Osteocyte (in vitro differentiated cells): ENCODE measurements at regions not wholly inside any gene's neighbourhood (a gene's known extent, or its start where the extent isn't known, plus 50 kb on each side); places are given as distances from the start of the nearest gene placed in this dataset.

Experiments used
- DNase-seq: peaks from one replicate; pipeline ENCODE4 v3.0.0; 2021; ENCODE audit warnings: mixed read lengths; ENCODE audit not compliant: unreplicated experiment; ENCODE audit errors: extremely low spot score
- H3K27ac Mint-ChIP-seq: one replicate; pipeline ENCODE4 v1.8.0; 2021; ENCODE audit warnings: mild to moderate bottlenecking, mixed read lengths; ENCODE audit not compliant: unreplicated experiment
- H3K27me3 Mint-ChIP-seq: one replicate; pipeline ENCODE4 v1.8.0; 2021; ENCODE audit warnings: mixed read lengths; ENCODE audit not compliant: unreplicated experiment
- H3K36me3 Mint-ChIP-seq: one replicate; pipeline ENCODE4 v1.8.0; 2021; ENCODE audit warnings: mixed read lengths; ENCODE audit not compliant: unreplicated experiment
- H3K4me1 Mint-ChIP-seq: one replicate; pipeline ENCODE4 v1.8.0; 2021; ENCODE audit warnings: mixed read lengths; ENCODE audit not compliant: unreplicated experiment
- H3K4me3 Mint-ChIP-seq: one replicate; pipeline ENCODE4 v1.8.0; 2021; ENCODE audit warnings: mild to moderate bottlenecking, moderate library complexity, mixed read lengths; ENCODE audit not compliant: unreplicated experiment
- H3K9me3 Mint-ChIP-seq: one replicate; pipeline ENCODE4 v1.8.0; 2021; ENCODE audit warnings: mixed read lengths; ENCODE audit not compliant: unreplicated experiment
- TF ChIP-seq, protein P1 (sequence below): fragments of 200-600 bp; sonication (generic); IDR thresholded peaks from 2 replicates; pipeline ENCODE4 v1.5.0; 2021; ENCODE audit warnings: antibody characterized with exemption, mild to moderate bottlenecking, moderate library complexity

DNA sequence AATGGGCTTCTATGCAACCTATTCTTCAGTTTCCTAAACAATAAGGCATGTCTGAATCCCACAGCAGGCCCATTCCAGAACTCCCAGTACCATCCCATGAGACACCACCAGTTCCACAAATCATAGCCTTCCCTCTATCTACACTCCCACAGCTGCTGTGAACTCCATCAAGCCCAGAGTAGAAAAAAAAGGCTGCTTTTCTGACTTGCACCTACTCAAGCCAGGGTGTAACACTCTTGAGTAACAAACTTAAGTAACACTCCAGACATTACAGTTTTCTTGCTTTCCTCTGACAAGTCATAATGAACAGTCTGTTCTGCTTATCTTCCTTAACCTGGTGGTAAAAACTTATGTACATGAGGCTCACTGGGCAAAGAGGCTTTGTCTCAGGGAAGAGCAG lies 283.1 kb downstream of the NFKBIZ start:
- Mint-ChIP-seq H3K9me3 (no peaks in the 10 kb centered on the region), H3K36me3 (no peaks in the 10 kb centered on the region), H3K4me3 (no peak overlapping the region), H3K4me1 (peaks cover 11% of the 10 kb centered on the region), H3K27me3 (no peaks in the 10 kb centered on the region), H3K27ac (no peak overlapping the region)
- TF ChIP-seq, protein P1, sequence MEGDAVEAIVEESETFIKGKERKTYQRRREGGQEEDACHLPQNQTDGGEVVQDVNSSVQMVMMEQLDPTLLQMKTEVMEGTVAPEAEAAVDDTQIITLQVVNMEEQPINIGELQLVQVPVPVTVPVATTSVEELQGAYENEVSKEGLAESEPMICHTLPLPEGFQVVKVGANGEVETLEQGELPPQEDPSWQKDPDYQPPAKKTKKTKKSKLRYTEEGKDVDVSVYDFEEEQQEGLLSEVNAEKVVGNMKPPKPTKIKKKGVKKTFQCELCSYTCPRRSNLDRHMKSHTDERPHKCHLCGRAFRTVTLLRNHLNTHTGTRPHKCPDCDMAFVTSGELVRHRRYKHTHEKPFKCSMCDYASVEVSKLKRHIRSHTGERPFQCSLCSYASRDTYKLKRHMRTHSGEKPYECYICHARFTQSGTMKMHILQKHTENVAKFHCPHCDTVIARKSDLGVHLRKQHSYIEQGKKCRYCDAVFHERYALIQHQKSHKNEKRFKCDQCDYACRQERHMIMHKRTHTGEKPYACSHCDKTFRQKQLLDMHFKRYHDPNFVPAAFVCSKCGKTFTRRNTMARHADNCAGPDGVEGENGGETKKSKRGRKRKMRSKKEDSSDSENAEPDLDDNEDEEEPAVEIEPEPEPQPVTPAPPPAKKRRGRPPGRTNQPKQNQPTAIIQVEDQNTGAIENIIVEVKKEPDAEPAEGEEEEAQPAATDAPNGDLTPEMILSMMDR: no peak
- no peak for DNase-seq

DNA sequence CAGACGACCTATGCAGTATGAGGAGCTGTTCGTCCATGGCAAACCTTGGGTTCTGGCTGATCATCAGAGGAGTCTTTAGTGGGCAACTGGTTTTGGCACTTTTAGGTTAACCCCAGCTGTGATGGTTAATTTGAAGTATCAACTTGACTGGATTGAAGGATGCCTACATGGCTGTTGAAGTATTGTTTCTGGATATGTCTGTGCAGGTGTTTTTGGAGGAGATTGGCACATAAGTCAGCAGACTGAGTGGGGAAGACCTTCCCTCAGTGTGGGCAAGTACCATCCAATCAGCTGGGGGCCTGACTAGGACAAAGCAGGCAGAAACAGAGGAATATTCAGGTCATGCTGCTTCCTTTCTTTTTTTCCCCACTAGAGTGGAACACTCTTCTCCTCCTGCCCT lies 284.1 kb downstream of the NFKBIZ start:
- Mint-ChIP-seq H3K9me3 (no peaks in the 10 kb centered on the region), H3K36me3 (no peaks in the 10 kb centered on the region), H3K27ac (no peak overlapping the region), H3K27me3 (no peaks in the 10 kb centered on the region), H3K4me3 (no peak overlapping the region), H3K4me1 (peaks cover 11% of the 10 kb centered on the region)
- no peak for DNase-seq
- TF ChIP-seq, protein P1: no peak

GRCh38 chr3:102135316-102135715 lies 286.0 kb downstream of the NFKBIZ start:
- no peak for DNase-seq
- Mint-ChIP-seq H3K4me1 (peaks cover 3% of the 10 kb centered on the region), H3K27ac (no peak overlapping the region), H3K9me3 (no peaks in the 10 kb centered on the region), H3K27me3 (no peaks in the 10 kb centered on the region), H3K36me3 (no peaks in the 10 kb centered on the region), H3K4me3 (no peak overlapping the region)
- TF ChIP-seq, protein P1: no peak

GRCh38 chr3:102136183-102136582 lies 286.9 kb downstream of the NFKBIZ start:
- Mint-ChIP-seq H3K27me3 (no peaks in the 10 kb centered on the region), H3K4me3 (no peak overlapping the region), H3K4me1 (no peaks in the 10 kb centered on the region), H3K27ac (no peak overlapping the region), H3K36me3 (no peaks in the 10 kb centered on the region), H3K9me3 (no peaks in the 10 kb centered on the region)
- TF ChIP-seq, protein P1: no peak
- no peak for DNase-seq

DNA sequence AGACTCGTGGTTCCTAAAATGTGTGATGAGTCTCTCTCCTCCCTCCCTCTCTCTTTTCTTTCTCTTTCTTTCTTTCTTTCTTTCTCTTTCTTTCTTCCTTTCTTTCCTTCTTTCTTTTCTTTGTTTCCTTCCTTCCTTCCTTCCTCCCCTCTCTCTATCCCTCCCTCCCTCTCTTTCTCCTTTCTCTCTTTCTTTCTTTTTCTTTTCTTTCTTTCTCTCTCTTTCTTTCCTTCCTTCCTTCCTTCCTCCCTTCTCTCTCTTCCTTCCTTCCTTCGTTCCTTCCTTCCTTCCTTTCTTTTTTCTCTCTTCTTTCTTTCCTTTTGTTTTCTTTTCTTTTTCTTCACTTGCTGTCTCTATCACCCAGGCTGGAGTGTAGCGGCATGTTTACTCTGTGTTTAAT lies 290.8 kb downstream of the NFKBIZ start:
- TF ChIP-seq, protein P1: no peak
- H3K9me3 Mint-ChIP-seq: no peaks in the 10 kb centered on the region
- DNase-seq: no peak
- peaks cover 19% of the 10 kb centered on the region for H3K4me1 Mint-ChIP-seq
- no peaks in the 10 kb centered on the region for H3K27me3 Mint-ChIP-seq
- H3K27ac Mint-ChIP-seq: no peak overlapping the region
- H3K4me3 Mint-ChIP-seq: no peak overlapping the region
- H3K36me3 Mint-ChIP-seq: no peaks in the 10 kb centered on the region
